Panc1 (cell line): ENCODE measurements at regions not wholly inside any gene's neighbourhood (a gene's known extent, or its start where the extent isn't known, plus 50 kb on each side); places are given as distances from the start of the nearest gene placed in this dataset.

Experiments used
- CTCF ChIP-seq: fragments of 450-650 bp; IDR thresholded peaks from 2 replicates; pipeline ENCODE4 v1.5.1; 2017; ENCODE audit warnings: mild to moderate bottlenecking
- POLR2AphosphoS5 ChIP-seq: IDR thresholded peaks from 2 replicates; pipeline ENCODE4 v1.6.1; 2012; ENCODE audit warnings: mild to moderate bottlenecking, low read depth, low read length, moderate library complexity
- TCF7L2 ChIP-seq: IDR thresholded peaks from 2 replicates; pipeline ENCODE4 v1.6.1; 2011; ENCODE audit warnings: mild to moderate bottlenecking, low read depth, low read length, inconsistent platforms

- TF ChIP-seq POLR2AphosphoS5 (no peak), CTCF (no peak), TCF7L2 (no peak)
Observed at GRCh38 chr5:7970816-7971215, 101.9 kb downstream of the MTRR start.
